Naive thymus-derived CD4-positive, alpha-beta T cell (primary cell): ENCODE measurements at regions not wholly inside any gene's neighbourhood (a gene's known extent, or its start where the extent isn't known, plus 50 kb on each side); places are given as distances from the start of the nearest gene placed in this dataset.

Experiments
- ATAC-seq: fragments of 150-1000 bp; cut with Tn5 transposase; 2 replicates; pipeline ENCODE4 v1.10.0; 2021; ENCODE audit warnings: mild to moderate bottlenecking, moderate library complexity
- CTCF ChIA-PET: fragments of 350-600 bp; sonication (Branson Sonifier 250); formaldehyde crosslinking; loops from one replicate; lab custom pipeline; 2021; ENCODE audit warnings: antibody characterized with exemption; lab: Charles Lee
- POLR2A ChIA-PET: fragments of 350-600 bp; sonication (Branson Sonifier 250); formaldehyde crosslinking; loops from one replicate; lab custom pipeline; 2021; ENCODE audit warnings: antibody characterized with exemption, inconsistent platforms; lab: Charles Lee
- DNase-seq, 9 donors: peaks; one replicate each; pipeline versions ENCODE4 v3.0.0 to v3.0.0-alpha.2; 2020 to 2022; ENCODE audit warnings: mixed read lengths in 1 of 9
- H3K27ac ChIP-seq: one replicate; pipeline ENCODE4 v1.7.0; 2013; ENCODE audit warnings: mild to moderate bottlenecking, low read depth, low read length, moderate library complexity
- H3K27me3 ChIP-seq, 2 donors: one replicate each; pipeline ENCODE4 v1.7.0; 2013; ENCODE audit warnings: low read length in 2 of 2, mild to moderate bottlenecking in 2 of 2, moderate library complexity in 2 of 2; ENCODE audit not compliant: control insufficient read depth in 2 of 2, insufficient read depth in 2 of 2
- H3K36me3 ChIP-seq, 3 experiments: 1 replicate in 2 of 3; 2 replicates in 1 of 3; pipeline ENCODE4 v1.7.0; 2013; ENCODE audit warnings: low read length in 3 of 3, mild to moderate bottlenecking in 3 of 3, moderate library complexity in 1 of 3; ENCODE audit not compliant: insufficient read depth in 3 of 3, control insufficient read depth in 2 of 3
- H3K4me1 ChIP-seq, 2 donors: one replicate each; pipeline ENCODE4 v1.7.0; 2013; ENCODE audit warnings: low read length in 2 of 2, mild to moderate bottlenecking in 2 of 2, moderate library complexity in 1 of 2; ENCODE audit not compliant: control insufficient read depth in 2 of 2, insufficient read depth in 2 of 2
- H3K4me3 ChIP-seq: 2 replicates; pipeline ENCODE4 v1.7.0; 2013; ENCODE audit warnings: mild to moderate bottlenecking, low read length
- H3K9me3 ChIP-seq, 3 experiments: 1 replicate in 2 of 3; 2 replicates in 1 of 3; pipeline ENCODE4 v1.7.0; 2013; ENCODE audit warnings: low read length in 3 of 3; ENCODE audit not compliant: control insufficient read depth in 2 of 3
- H3K27ac Mint-ChIP-seq, 9 donors: one replicate each; pipeline ENCODE4 v1.8.0; 2020 to 2022; ENCODE audit warnings: mixed read lengths in 9 of 9, mild to moderate bottlenecking in 8 of 9, moderate library complexity in 5 of 9, inconsistent platforms in 2 of 9
- H3K27me3 Mint-ChIP-seq, 5 donors: one replicate each; pipeline ENCODE4 v1.8.0; 2021 to 2022; ENCODE audit warnings: mixed read lengths in 5 of 5, mild to moderate bottlenecking in 1 of 5
- H3K36me3 Mint-ChIP-seq, 5 donors: one replicate each; pipeline ENCODE4 v1.8.0; 2020 to 2022; ENCODE audit warnings: mixed read lengths in 5 of 5, mild to moderate bottlenecking in 3 of 5, inconsistent platforms in 1 of 5
- H3K4me1 Mint-ChIP-seq, 7 donors: one replicate each; pipeline ENCODE4 v1.8.0; 2020 to 2022; ENCODE audit warnings: mixed read lengths in 7 of 7, mild to moderate bottlenecking in 3 of 7, inconsistent platforms in 1 of 7
- H3K4me3 Mint-ChIP-seq, 10 donors: one replicate each; pipeline ENCODE4 v1.8.0; 2020 to 2022; ENCODE audit warnings: mild to moderate bottlenecking in 10 of 10, mixed read lengths in 10 of 10, moderate library complexity in 6 of 10, inconsistent platforms in 2 of 10
- H3K9me3 Mint-ChIP-seq, 11 donors: one replicate each; pipeline ENCODE4 v1.8.0; 2020 to 2022; ENCODE audit warnings: mixed read lengths in 11 of 11, mild to moderate bottlenecking in 4 of 11, inconsistent platforms in 1 of 11, moderate library complexity in 1 of 11
- intact Hi-C, 2 donors: fragments of 100-400 bp; cut with micrococcal nuclease; formaldehyde crosslinking; loops; one replicate each; pipeline ENCODE4 v1.15.1; 2023

DNA sequence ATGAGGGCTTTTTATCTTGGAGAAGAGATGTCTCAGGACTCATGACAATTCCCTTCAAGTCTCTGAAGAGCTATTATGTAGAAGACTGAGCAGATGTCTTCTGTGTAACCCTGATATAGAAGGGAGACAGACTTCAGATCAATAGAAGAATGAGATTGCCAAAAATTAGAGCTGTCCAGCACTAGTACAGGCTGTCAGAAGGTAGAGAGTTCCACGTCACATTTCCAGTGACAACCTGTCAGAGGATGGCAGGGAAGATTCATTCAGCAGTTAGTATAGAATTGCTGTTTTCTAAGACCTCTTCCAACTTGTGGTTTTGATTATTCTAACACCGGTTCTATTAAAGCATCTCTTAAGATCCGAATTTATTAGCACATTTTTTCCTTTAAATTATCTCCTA is 520.6 kb downstream of the RBFOX1 start:
- H3K36me3 ChIP-seq: no peaks in the 10 kb centered on the region
- no peak overlapping the region for H3K27ac Mint-ChIP-seq
- peaks cover 0 to 23% (median 5%) of the 10 kb centered on the region in 11 donors for H3K9me3 Mint-ChIP-seq
- no peaks in the 10 kb centered on the region for H3K4me1 ChIP-seq
- ChIA-PET POLR2A (no interaction called here), CTCF (no interaction called here)
- no peaks in the 10 kb centered on the region for H3K27me3 ChIP-seq
- H3K4me3 ChIP-seq: no peak overlapping the region
- no peak overlapping the region for H3K27ac ChIP-seq
- ATAC-seq (no peak), DNase-seq (no peak)
- intact Hi-C loops: no loop called here
- H3K27me3 Mint-ChIP-seq: no peaks in the 10 kb centered on the region
- H3K36me3 Mint-ChIP-seq: no peaks in the 10 kb centered on the region
- no peak overlapping the region for H3K4me3 Mint-ChIP-seq
- H3K9me3 ChIP-seq: peaks cover 0 to 7% (median 0%) of the 10 kb centered on the region in 3 experiments
- H3K4me1 Mint-ChIP-seq: no peaks in the 10 kb centered on the region

DNA sequence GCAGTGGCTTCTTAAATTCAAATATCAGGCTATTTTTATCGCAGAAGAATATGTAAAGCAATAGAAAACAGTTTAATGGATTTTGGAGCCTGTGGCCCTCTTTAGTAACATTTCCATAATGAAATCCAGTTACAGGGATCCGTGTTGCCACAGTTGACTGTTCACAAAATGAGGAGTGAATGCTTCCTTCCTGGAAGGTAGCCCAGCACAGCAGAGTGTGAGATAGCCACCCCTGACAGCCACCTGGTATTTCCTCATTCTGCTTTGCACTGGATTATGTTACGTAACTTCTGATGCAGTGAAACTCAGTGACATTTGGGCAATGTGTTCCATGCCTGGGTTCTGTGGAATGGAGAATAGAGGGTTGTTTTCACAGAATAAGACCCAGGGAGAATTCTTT is 517.2 kb downstream of the RBFOX1 start:
- Mint-ChIP-seq H3K4me1 (no peaks in the 10 kb centered on the region), H3K36me3 (no peaks in the 10 kb centered on the region), H3K9me3 (peaks cover 0 to 19% (median 6%) of the 10 kb centered on the region in 11 donors), H3K4me3 (no peak overlapping the region), H3K27ac (no peak overlapping the region), H3K27me3 (no peaks in the 10 kb centered on the region)
- no peaks in the 10 kb centered on the region for H3K9me3 ChIP-seq
- no peaks in the 10 kb centered on the region for H3K4me1 ChIP-seq
- no peaks in the 10 kb centered on the region for H3K36me3 ChIP-seq
- CTCF ChIA-PET: no interaction called here
- no peaks in the 10 kb centered on the region for H3K27me3 ChIP-seq
- no peak overlapping the region for H3K27ac ChIP-seq
- POLR2A ChIA-PET: no interaction called here
- no peak for ATAC-seq
- DNase-seq: no peak
- intact Hi-C loops: no loop called here
- no peak overlapping the region for H3K4me3 ChIP-seq

DNA sequence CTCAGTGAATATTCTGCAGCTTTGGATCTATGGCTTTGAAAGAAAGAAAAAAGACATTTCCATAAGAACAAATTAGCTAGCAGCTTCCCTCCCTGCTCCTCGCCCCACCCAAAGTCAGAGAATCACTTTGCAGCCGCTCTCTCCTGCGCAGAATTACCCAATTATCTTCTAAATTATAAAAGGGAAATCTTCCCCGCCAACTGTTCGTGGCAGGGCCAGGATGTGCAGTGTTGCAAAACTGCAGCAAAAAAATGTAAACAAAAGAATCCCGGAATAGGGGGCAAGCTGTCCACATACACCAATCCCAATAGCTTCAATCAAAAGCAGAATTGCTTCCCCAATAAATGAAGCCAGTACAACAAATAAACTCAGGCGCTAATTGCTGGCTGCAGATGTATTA is 510.6 kb downstream of the RBFOX1 start:
- no peak overlapping the region for H3K27ac ChIP-seq
- H3K36me3 Mint-ChIP-seq: no peaks in the 10 kb centered on the region
- ChIA-PET CTCF (no interaction called here), POLR2A (no interaction called here)
- H3K4me3 ChIP-seq: no peak overlapping the region
- ATAC-seq (no peak), DNase-seq (no peak)
- no peaks in the 10 kb centered on the region for H3K9me3 ChIP-seq
- H3K9me3 Mint-ChIP-seq: peaks cover 1 to 30% (median 14%) of the 10 kb centered on the region in 11 donors
- H3K27me3 ChIP-seq: no peaks in the 10 kb centered on the region
- no peaks in the 10 kb centered on the region for H3K4me1 ChIP-seq
- H3K4me3 Mint-ChIP-seq: no peak overlapping the region
- no peak overlapping the region for H3K27ac Mint-ChIP-seq
- H3K4me1 Mint-ChIP-seq: no peaks in the 10 kb centered on the region
- intact Hi-C loops: no loop called here
- H3K27me3 Mint-ChIP-seq: no peaks in the 10 kb centered on the region
- no peaks in the 10 kb centered on the region for H3K36me3 ChIP-seq

DNA sequence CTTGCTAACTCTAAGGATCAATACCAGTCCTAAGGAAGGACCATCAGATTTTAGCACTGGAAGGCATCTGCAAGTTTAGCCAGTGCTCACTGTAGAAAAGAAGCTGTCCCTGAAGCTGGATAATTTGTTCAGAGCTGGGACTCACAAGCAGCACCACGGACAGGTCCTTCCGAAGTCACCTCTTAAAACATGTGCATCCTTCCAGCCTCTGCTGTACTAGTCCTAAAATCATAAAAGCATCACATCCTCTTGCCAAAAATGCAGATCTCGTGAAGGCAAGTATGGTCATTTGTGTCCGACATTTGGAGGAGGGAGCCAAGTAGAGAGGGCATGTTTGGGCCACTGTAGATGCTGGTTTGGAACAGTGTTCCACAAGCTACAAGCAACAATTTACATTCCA is 506.9 kb downstream of the RBFOX1 start:
- DNase-seq (no peak), ATAC-seq (no peak)
- Histone ChIP-seq H3K4me3 (no peak overlapping the region), H3K36me3 (no peaks in the 10 kb centered on the region), H3K9me3 (no peaks in the 10 kb centered on the region), H3K4me1 (no peaks in the 10 kb centered on the region), H3K27me3 (no peaks in the 10 kb centered on the region), H3K27ac (no peak overlapping the region)
- H3K27me3 Mint-ChIP-seq: no peaks in the 10 kb centered on the region
- no peaks in the 10 kb centered on the region for H3K36me3 Mint-ChIP-seq
- peaks cover 1 to 30% (median 13%) of the 10 kb centered on the region in 11 donors for H3K9me3 Mint-ChIP-seq
- POLR2A ChIA-PET: no interaction called here
- CTCF ChIA-PET: no interaction called here
- no peaks in the 10 kb centered on the region for H3K4me1 Mint-ChIP-seq
- H3K27ac Mint-ChIP-seq: no peak overlapping the region
- H3K4me3 Mint-ChIP-seq: no peak overlapping the region
- intact Hi-C loops: no loop called here

DNA sequence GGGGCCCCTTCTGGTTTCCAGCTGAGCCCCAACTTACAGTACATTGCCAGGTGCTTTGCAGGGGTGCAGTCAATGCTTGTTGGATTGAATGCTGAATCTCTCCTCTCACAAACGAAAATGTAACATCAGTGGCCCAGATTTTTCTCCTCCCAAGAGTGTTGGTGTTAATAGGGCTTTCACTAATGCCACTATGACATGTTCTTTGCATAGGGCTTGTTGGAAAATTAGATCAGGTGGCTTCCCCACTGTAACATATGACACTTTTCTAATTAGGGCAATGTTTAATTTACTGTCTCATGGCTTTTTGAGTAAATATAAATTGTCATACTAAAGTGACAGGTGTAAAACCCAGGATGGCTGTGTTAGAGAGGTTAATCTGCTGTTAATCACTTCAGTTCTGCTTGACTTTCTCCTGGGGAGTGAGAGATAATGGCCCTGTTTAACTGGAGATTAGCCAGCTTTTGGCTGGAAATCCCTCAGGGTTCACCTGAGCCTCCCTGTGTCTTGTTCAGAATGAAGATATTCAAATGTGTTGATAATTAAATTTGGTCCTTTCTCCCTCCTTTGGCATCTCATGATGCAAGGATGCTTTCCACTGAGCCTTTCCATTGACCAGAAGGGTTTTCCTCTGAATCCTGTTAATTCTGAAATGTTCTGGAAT is 502.3 kb downstream of the RBFOX1 start:
- no peak overlapping the region for H3K27ac Mint-ChIP-seq
- ChIA-PET POLR2A (no interaction called here), CTCF (no interaction called here)
- no peak overlapping the region for H3K27ac ChIP-seq
- ATAC-seq (no peak), DNase-seq (no peak)
- no peaks in the 10 kb centered on the region for H3K4me1 ChIP-seq
- no peaks in the 10 kb centered on the region for H3K27me3 ChIP-seq
- no peaks in the 10 kb centered on the region for H3K36me3 Mint-ChIP-seq
- H3K9me3 ChIP-seq: no peaks in the 10 kb centered on the region
- no peak overlapping the region for H3K4me3 ChIP-seq
- H3K4me1 Mint-ChIP-seq: no peaks in the 10 kb centered on the region
- H3K36me3 ChIP-seq: no peaks in the 10 kb centered on the region
- H3K9me3 Mint-ChIP-seq: peaks cover 3 to 15% (median 7%) of the 10 kb centered on the region in 11 donors
- intact Hi-C loops: no loop called here
- no peaks in the 10 kb centered on the region for H3K27me3 Mint-ChIP-seq
- no peak overlapping the region for H3K4me3 Mint-ChIP-seq

DNA sequence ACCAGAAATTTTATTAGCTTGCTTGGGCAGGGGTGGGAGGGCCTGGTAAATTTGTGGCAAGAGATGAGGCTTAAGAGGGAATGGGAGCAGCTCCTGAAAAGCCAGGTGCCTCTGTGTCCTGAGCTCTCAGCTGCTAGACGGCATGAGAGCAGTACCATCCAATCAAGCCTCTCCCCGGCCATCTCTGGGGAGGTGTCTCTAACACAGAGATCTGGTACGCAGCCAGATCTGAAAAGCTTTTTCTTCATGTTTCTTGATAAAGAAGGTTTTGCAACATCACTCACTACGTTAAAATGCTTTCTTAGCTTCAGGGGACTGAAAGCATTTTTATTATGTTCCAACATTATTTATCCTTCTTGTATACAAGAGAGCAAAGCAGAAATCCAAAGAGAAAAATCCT is 488.2 kb downstream of the RBFOX1 start:
- CTCF ChIA-PET: no interaction called here
- ATAC-seq: no peak
- POLR2A ChIA-PET: no interaction called here

DNA sequence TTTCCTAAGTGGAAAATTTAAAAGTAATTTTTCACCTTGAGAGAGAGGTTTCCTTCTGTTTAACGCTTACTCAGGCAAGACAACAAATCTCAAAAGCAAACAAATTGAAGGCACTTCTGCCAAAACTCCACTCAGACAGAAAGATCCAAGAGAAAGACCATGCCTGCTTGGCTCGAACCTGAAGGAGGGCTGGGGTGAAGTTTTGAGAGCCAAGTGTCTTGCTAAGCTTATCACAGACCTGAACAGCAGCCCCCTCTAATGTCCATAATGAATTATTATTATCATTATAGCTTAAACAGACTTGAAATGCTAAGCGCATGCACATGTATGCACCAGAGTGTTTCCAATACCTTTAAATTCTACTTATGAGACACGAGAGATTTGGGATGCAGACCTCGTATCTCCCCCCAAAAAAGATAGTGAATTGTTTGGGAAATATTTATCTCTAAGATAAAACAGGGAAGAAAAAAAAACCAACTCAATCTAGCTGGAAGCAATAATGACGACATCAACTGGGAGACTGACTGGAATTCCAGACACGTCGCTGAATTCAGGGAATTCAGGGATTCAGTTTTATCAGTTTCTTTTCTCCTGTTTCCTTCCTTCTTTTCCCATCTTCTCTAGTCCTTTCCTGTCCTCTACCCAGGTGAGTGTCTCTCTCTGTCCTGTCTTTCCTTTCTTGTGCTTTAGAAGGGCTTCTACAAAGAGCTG is 473.2 kb downstream of the RBFOX1 start:
- CTCF ChIA-PET: no interaction called here
- H3K27me3 Mint-ChIP-seq: no peaks in the 10 kb centered on the region
- Histone ChIP-seq H3K4me3 (no peak overlapping the region), H3K4me1 (no peaks in the 10 kb centered on the region), H3K27me3 (no peaks in the 10 kb centered on the region), H3K9me3 (no peaks in the 10 kb centered on the region), H3K27ac (no peak overlapping the region), H3K36me3 (no peaks in the 10 kb centered on the region)
- intact Hi-C loops: no loop called here
- H3K36me3 Mint-ChIP-seq: peaks cover 0 to 3% (median 0%) of the 10 kb centered on the region in 5 donors
- peaks cover under 1 to 17% (median 9%) of the 10 kb centered on the region in 11 donors for H3K9me3 Mint-ChIP-seq
- no peak overlapping the region for H3K27ac Mint-ChIP-seq
- POLR2A ChIA-PET: no interaction called here
- no peak for ATAC-seq
- H3K4me1 Mint-ChIP-seq: no peaks in the 10 kb centered on the region
- no peak overlapping the region for H3K4me3 Mint-ChIP-seq
- DNase-seq: no peak

More for the DNA sequence above, 488.2 kb downstream of the RBFOX1 start:
- H3K4me3 ChIP-seq: no peak overlapping the region
- Mint-ChIP-seq H3K27ac (no peak overlapping the region), H3K9me3 (peaks cover 0 to 14% (median 3%) of the 10 kb centered on the region in 11 donors), H3K4me3 (no peak overlapping the region), H3K4me1 (no peaks in the 10 kb centered on the region), H3K36me3 (no peaks in the 10 kb centered on the region), H3K27me3 (no peaks in the 10 kb centered on the region)
- H3K36me3 ChIP-seq: no peaks in the 10 kb centered on the region
- intact Hi-C loops: no loop called here
- H3K27ac ChIP-seq: no peak overlapping the region
- DNase-seq: no peak
- no peaks in the 10 kb centered on the region for H3K9me3 ChIP-seq
- no peaks in the 10 kb centered on the region for H3K4me1 ChIP-seq
- H3K27me3 ChIP-seq: no peaks in the 10 kb centered on the region
